B cell (primary cell): ENCODE measurements at regions not wholly inside any gene's neighbourhood (a gene's known extent, or its start where the extent isn't known, plus 50 kb on each side); places are given as distances from the start of the nearest gene placed in this dataset.

ENCODE experiments used
- ATAC-seq: fragments of 200-7000 bp; cut with Tn5 transposase; one replicate; pipeline ENCODE4 v1.10.0; 2021; ENCODE audit warnings: low read depth, mild to moderate bottlenecking, moderate number of reproducible peaks, moderate library complexity
- CTCF ChIA-PET: fragments of 350-600 bp; sonication (Branson Sonifier 250); formaldehyde crosslinking; loops from one replicate; lab custom pipeline; 2021; ENCODE audit warnings: antibody characterized with exemption, inconsistent platforms; lab: Charles Lee
- POLR2A ChIA-PET: fragments of 350-600 bp; sonication (Branson Sonifier 250); formaldehyde crosslinking; loops from one replicate; lab custom pipeline; 2021; ENCODE audit warnings: antibody characterized with exemption; lab: Charles Lee
- DNase-seq: peaks from one replicate; pipeline ENCODE4 v3.0.0; 2013
- H2AFZ ChIP-seq: 2 replicates; pipeline ENCODE4 v1.6.1; 2012; ENCODE audit warnings: mild to moderate bottlenecking, low read depth, low read length; ENCODE audit not compliant: insufficient read depth, poor library complexity, severe bottlenecking
- H3K27ac ChIP-seq, 2 donors: 1 replicate in 1 of 2; 2 replicates in 1 of 2; pipeline ENCODE4 v1.5.1; 2012 to 2013; ENCODE audit warnings: low read length in 2 of 2, mild to moderate bottlenecking in 2 of 2, moderate library complexity in 1 of 2
- H3K27me3 ChIP-seq, 4 experiments: fragments of 200-600 bp in 1 of 4; sonication (generic) in 1 of 4; replicated peaks in 1 of 4; 1 replicate in 2 of 4; 2 replicates in 2 of 4; pipeline versions ENCODE4 v1.6.1 to v1.7.0; 2013 to 2016; ENCODE audit warnings: low read length in 3 of 4, mild to moderate bottlenecking in 2 of 4, mixed read lengths in 1 of 4, moderate library complexity in 1 of 4; ENCODE audit not compliant: insufficient read depth in 4 of 4, control insufficient read depth in 3 of 4; ENCODE audit errors: control extremely low read depth in 1 of 4
- H3K36me3 ChIP-seq, 2 experiments: replicated peaks in 1 of 2; 1 replicate in 1 of 2; 2 replicates in 1 of 2; pipeline versions ENCODE4 v1.6.1 to v1.7.1; 2013; ENCODE audit warnings: low read length in 1 of 2; ENCODE audit not compliant: insufficient read depth in 2 of 2, control insufficient read depth in 1 of 2; ENCODE audit errors: control extremely low read depth in 1 of 2, extremely low read depth in 1 of 2
- H3K4me1 ChIP-seq, 2 donors: fragments of 200-600 bp in 1 of 2; sonication (generic) in 1 of 2; 1 replicate in 1 of 2; 2 replicates in 1 of 2; pipeline versions ENCODE4 v1.5.1 to v1.6.1; 2013 to 2017; ENCODE audit warnings: low read length in 2 of 2; ENCODE audit not compliant: control insufficient read depth in 2 of 2, insufficient read depth in 2 of 2
- H3K4me2 ChIP-seq: replicated peaks from 2 replicates; pipeline ENCODE3; 2012; ENCODE audit warnings: mild to moderate bottlenecking, low read depth, low read length; ENCODE audit not compliant: poor library complexity, severe bottlenecking
- H3K4me3 ChIP-seq, 5 experiments: fragments of 200-600 bp in 1 of 5; sonication (generic) in 1 of 5; 1 replicate in 3 of 5; 2 replicates in 2 of 5; pipeline versions ENCODE4 v1.5.1 to v1.7.0; 2011 to 2016; ENCODE audit warnings: low read length in 4 of 5, mild to moderate bottlenecking in 4 of 5, low read depth in 2 of 5, control low read depth in 1 of 5, moderate library complexity in 1 of 5; ENCODE audit not compliant: insufficient read depth in 1 of 5; ENCODE audit errors: control extremely low read depth in 1 of 5, extremely low read depth in 1 of 5
- H3K79me2 ChIP-seq: fragments of 200-600 bp; sonication (generic); one replicate; pipeline ENCODE4 v1.6.0; 2016; ENCODE audit warnings: low read length; ENCODE audit not compliant: control insufficient read depth, insufficient read depth
- H3K9ac ChIP-seq: fragments of 200-600 bp; sonication (generic); 2 replicates; pipeline ENCODE4 v1.6.1; 2017; ENCODE audit warnings: mild to moderate bottlenecking, low read length, moderate library complexity
- H3K9me3 ChIP-seq, 3 donors: one replicate each; pipeline versions ENCODE4 v1.6.1 to v1.7.1; 2013; ENCODE audit warnings: low read length in 2 of 3; ENCODE audit not compliant: control insufficient read depth in 2 of 3, insufficient read depth in 1 of 3; ENCODE audit errors: control extremely low read depth in 1 of 3
- H4K20me1 ChIP-seq: 2 replicates; pipeline ENCODE4 v1.6.0; 2012; ENCODE audit warnings: mild to moderate bottlenecking, low read length; ENCODE audit not compliant: insufficient read depth, control insufficient read depth, poor library complexity, severe bottlenecking
- H3K27ac Mint-ChIP-seq: one replicate; pipeline ENCODE4 v1.8.0; 2021; ENCODE audit warnings: mixed read lengths
- H3K27me3 Mint-ChIP-seq: one replicate; pipeline ENCODE4 v1.8.0; 2021; ENCODE audit warnings: mixed read lengths
- H3K4me1 Mint-ChIP-seq: one replicate; pipeline ENCODE4 v1.8.0; 2021; ENCODE audit warnings: mixed read lengths
- H3K4me3 Mint-ChIP-seq: one replicate; pipeline ENCODE4 v1.8.0; 2021; ENCODE audit warnings: mixed read lengths
- H3K9me3 Mint-ChIP-seq: one replicate; pipeline ENCODE4 v1.8.0; 2022; ENCODE audit warnings: mixed read lengths; ENCODE audit not compliant: insufficient read depth
- CTCF ChIP-seq: fragments of 200-600 bp; IDR thresholded peaks from one replicate; pipeline ENCODE4 v1.8.0; 2022; ENCODE audit warnings: antibody characterized with exemption, mild to moderate bottlenecking
- EZH2 ChIP-seq: IDR thresholded peaks from 2 replicates; pipeline ENCODE4 v1.6.1; 2012; ENCODE audit warnings: borderline replicate concordance, low read depth, mild to moderate bottlenecking, moderate library complexity, low read length; ENCODE audit not compliant: insufficient read depth, poor library complexity, severe bottlenecking
- WGBS: methylation state at CpG from one replicate; pipeline ENCODE4 v1.1.5; 2013; ENCODE audit warnings: missing lambda C conversion rate; ENCODE audit not compliant: insufficient coverage; 5-methylcytosine and 5-hydroxymethylcytosine counted together
- intact Hi-C: fragments of 100-400 bp; cut with micrococcal nuclease; formaldehyde crosslinking; loops from one replicate; pipeline ENCODE4 v1.10.0; 2022

GRCh38 chr4:14566518-14566917 is 435.8 kb upstream of the CPEB2 start:
- intact Hi-C loops, result no loop called here
- H3K4me3 ChIP-seq, result no peak overlapping the region
- no peak overlapping the region for H3K4me2 ChIP-seq
- no peaks in the 10 kb centered on the region for H3K36me3 ChIP-seq
- H3K27me3 ChIP-seq, result no peaks in the 10 kb centered on the region
- TF ChIP-seq EZH2 (no peak), CTCF (no peak)
- H3K9ac ChIP-seq, result no peak overlapping the region
- H2AFZ ChIP-seq, result no peak overlapping the region
- ChIA-PET CTCF (no interaction called here), POLR2A (no interaction called here)
- no peaks in the 10 kb centered on the region for H3K4me1 ChIP-seq
- no peaks in the 10 kb centered on the region for H3K27me3 Mint-ChIP-seq
- no peak overlapping the region for H3K4me3 Mint-ChIP-seq
- no peaks in the 10 kb centered on the region for H3K4me1 Mint-ChIP-seq
- H3K9me3 Mint-ChIP-seq, result peaks cover 2% of the 10 kb centered on the region
- H4K20me1 ChIP-seq, result no peaks in the 10 kb centered on the region
- no peak overlapping the region for H3K27ac Mint-ChIP-seq
- H3K27ac ChIP-seq, result no peak overlapping the region
- DNase-seq, result no peak
- H3K9me3 ChIP-seq, result peaks cover 0 to 3% (median 0%) of the 10 kb centered on the region in 3 donors
- H3K79me2 ChIP-seq, result no peaks in the 10 kb centered on the region
- no peak for ATAC-seq

GRCh38 chr4:14568351-14568750 is 433.9 kb upstream of the CPEB2 start:
- Mint-ChIP-seq H3K27me3 (peaks cover 5% of the 10 kb centered on the region), H3K4me3 (no peak overlapping the region), H3K4me1 (no peaks in the 10 kb centered on the region), H3K9me3 (peaks cover 2% of the 10 kb centered on the region), H3K27ac (no peak overlapping the region)
- POLR2A ChIA-PET, result no interaction called here
- ATAC-seq (no peak), DNase-seq (no peak)
- CTCF ChIA-PET, result no interaction called here
- 70% methylated on average over 2 of the region's 2 CpGs for WGBS
- Histone ChIP-seq H3K4me2 (no peak overlapping the region), H3K4me1 (no peaks in the 10 kb centered on the region), H3K79me2 (no peaks in the 10 kb centered on the region), H3K9ac (no peak overlapping the region), H3K27ac (no peak overlapping the region), H4K20me1 (no peaks in the 10 kb centered on the region), H3K9me3 (peaks cover 0 to 3% (median 0%) of the 10 kb centered on the region in 3 donors), H3K4me3 (no peak overlapping the region), H3K27me3 (no peaks in the 10 kb centered on the region), H3K36me3 (no peaks in the 10 kb centered on the region), H2AFZ (no peak overlapping the region)
- no peak for TF ChIP-seq CTCF
- TF ChIP-seq EZH2, result no peak
- intact Hi-C loops, result no loop called here
